Stimulated activated CD4-positive, alpha-beta T cell treated with anti-CD3 and anti-CD28 coated beads, Interleukin-15, amount 100 ng/mL, for 24 hours (primary cell): ENCODE measurements at regions not wholly inside any gene's neighbourhood (a gene's known extent, or its start where the extent isn't known, plus 50 kb on each side); places are given as distances from the start of the nearest gene placed in this dataset.
"Not testable (repeated sequence)": the region's sequence is repeated elsewhere in the genome, so short reads cannot be mapped to it uniquely, and the experiment has no call there.

ENCODE experiments used
- DNase-seq: peaks from one replicate; pipeline ENCODE4 v3.0.0-alpha.2; 2020

- DNase-seq: no peak
These were observed 100.3 kb upstream of the PMAIP1 start for GRCh38 chr18:59799383-59800015.

GRCh38 chr18:59795882-59796281 is 98.7 kb upstream of the CCBE1 start:
- no peak for DNase-seq

DNA sequence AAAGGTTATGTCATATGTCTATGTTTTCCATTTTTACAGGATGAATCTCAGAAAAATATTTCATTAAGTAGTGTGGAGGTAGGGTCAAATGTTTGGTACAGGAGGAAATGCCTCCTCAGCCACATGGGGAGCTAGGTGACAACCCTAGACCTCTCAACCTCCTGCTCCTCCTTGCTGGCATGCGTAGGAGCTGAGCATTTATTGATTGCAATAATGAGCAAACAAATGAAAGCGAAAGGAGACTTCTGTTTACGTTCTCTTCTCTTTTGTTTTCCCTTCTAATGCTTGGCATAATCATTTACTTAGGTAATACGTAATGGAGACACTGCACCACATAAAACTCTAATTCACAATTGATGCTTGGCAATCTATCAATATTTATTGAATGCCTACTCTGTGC is 95.1 kb upstream of the CCBE1 start:
- no peak for DNase-seq

GRCh38 chr18:59790346-59790936 is 93.2 kb upstream of the CCBE1 start:
- not testable (repeated sequence) for DNase-seq

DNA sequence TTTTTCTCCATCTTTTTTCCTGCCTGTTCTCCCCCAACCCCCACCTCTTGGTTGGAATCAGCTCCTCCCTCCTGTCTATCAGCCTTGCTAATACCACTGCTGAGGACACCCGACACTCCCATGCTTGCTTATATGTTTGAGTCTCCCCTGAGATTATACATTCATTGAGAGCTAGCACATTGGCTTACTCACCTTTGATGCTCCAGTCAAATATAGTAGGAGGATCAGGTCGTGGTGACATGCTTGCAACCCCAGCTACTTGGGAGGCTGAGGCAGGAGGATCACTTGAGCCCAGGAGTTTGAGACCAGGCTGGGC is 91.5 kb upstream of the CCBE1 start:
- no peak for DNase-seq

DNA sequence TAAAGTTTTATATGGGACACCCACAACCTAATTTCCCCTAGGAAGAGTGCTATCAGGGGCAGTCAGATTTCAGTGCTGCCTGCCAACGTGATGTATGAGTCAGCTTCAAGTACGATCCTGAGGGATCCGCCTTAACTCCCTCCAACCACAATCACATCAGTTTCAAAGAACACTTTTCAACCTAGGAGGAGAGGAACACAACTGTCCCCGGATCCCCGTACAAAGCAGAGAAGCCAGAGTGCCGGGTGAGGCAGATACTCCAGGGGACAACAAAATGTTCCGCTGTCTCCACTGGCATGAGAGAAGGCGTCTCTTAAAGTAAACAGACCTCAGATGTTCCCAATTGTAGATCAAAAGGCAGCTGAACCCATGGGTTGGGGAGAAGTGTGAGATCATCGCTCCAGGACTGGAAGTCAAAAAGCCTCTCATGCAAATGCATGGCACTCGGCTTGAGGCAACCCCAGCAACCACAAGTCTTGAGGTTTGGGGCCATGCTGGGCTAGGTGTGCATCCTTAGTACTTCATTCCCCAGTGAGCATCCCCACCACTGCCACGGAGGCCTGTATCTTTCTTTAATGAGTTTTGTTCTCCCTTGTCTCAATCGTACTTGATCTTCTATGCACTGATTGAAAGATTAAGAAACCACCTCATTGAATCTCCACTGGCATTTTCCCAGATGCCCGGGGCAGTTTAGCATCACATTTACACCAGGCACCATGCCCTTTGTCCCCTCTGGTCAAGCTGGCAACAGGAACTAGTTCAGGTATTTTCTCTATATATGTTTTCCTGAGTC is 91.0 kb upstream of the CCBE1 start:
- DNase-seq: no peak

- no peak for DNase-seq
These were observed 87.5 kb upstream of the CCBE1 start for GRCh38 chr18:59784694-59785093.

GRCh38 chr18:59783138-59783537 is 85.9 kb upstream of the CCBE1 start:
- DNase-seq: peak; percentile 23

DNA sequence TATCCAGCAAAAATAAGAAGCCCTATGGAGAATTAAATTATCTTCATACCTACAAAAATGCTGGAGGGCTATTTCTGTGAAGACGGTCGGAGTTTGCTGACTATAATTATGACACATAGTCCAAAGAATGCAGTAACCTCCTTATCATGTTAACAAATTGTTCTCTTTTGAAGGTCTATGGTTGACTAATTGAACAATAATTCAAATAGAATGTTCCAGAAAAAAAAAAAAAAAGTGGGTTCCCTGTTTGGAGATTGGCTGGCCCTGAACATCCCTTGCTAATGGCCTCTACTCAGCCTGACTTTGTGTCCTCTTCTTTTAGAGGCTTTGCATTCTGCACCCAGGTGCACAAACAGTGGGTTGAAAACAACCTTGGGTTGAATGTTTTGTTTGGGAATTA is 82.8 kb upstream of the CCBE1 start:
- no peak for DNase-seq

DNA sequence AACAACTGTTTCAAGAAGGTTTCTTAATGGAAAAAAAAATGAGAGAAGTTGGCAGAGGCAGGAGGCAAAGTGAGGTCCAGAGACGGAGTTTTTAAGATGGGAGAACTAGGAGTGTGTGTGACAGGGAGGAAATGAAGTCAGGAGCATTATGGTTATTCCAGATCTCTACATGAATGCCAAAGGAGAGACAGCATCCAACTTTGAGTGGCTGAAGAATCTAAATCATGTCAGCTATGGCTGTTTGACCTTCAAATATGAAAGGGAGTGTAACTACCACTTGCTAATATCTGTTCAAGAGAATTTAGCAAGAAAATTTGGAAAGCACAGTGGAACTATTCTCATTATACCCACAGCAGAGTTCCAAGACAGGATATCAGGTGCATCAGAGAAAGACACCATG is 81.2 kb upstream of the CCBE1 start:
- no peak for DNase-seq

GRCh38 chr18:59777636-59778035 is 80.4 kb upstream of the CCBE1 start:
- DNase-seq: no peak

- DNase-seq: no peak
These were observed 72.1 kb upstream of the CCBE1 start for GRCh38 chr18:59769129-59769865.

DNA sequence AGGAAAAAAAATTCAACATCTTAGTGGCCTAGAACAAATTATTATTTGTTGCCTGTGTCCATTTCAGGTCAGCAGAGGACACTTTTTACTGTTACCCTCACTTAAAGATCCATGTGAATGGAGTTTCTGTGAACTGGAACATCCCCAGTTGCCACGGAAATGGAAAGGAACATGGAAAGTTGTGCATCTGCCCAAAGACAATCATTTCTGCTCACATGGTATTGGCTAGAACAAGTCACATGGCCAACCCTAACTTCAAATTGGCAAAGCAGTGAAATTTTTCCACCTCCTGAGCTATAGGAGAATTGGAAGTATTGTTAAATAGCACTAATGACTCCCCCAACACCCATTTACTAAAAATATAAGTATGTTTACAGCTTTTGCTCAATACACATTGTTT is 71.2 kb upstream of the CCBE1 start:
- DNase-seq: no peak

GRCh38 chr18:59767732-59768131 is 70.5 kb upstream of the CCBE1 start:
- DNase-seq: no peak

DNA sequence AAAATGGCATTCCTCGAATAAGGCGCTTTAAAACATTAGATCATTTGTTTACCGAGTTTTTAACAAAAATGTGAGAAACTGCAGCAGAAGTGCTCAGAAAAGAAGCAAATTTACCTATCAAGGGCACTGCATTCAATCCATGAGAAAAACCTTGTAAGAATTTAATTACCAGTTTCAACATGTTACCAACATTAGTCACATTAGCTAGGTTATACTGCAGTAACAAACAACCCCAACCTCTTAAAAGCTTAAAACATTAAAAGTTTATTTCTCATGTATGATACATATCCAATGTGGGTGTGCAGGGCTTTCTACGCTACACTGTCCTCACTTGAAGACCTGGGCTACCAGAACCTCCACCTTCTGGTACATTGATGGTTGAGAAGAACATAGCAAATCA is 68.1 kb upstream of the CCBE1 start:
- no peak for DNase-seq

- DNase-seq: no peak
These were observed 67.1 kb upstream of the CCBE1 start for GRCh38 chr18:59764281-59764680.

GRCh38 chr18:59763541-59764136 is 66.4 kb upstream of the CCBE1 start:
- no peak for DNase-seq

- no peak for DNase-seq
These were observed 63.7 kb upstream of the CCBE1 start for GRCh38 chr18:59760619-59761600.

DNA sequence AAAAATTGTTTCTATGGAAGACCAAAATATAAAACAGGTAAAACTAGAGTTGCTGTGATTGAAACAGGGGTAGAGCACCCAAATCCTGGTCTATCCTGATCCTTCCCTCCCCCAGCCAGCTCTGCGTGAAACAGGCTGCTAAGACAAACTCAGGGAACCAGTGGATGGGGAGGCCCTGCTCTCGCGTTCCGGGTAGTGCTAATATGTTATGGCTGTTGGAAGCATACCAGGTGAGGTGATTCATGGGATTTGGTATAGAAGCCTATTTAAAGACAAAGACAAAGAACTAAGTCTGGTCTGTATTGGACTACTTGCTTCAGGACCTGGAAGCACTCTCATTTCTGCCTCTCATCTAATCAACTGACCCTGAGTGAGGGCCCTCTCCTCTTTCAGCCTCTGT is 63.0 kb upstream of the CCBE1 start:
- DNase-seq: no peak

DNA sequence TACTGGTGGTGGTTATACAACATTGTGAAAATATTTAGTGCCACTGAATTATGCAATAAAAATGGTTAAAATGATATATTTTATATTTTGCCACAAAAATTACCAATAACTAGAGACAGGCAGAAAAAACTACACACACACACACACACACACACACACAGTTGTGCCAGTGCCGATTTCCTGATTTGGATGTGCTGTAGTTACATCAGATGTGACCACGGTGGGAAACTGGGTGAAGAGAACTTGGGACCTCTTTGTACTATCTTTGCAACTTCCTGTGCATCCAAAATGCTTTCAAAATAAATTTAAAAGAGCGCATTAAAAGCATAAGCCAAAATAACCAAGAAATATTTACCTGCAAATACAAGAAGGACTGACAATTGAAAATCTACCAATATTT is 61.6 kb upstream of the CCBE1 start:
- DNase-seq: no peak

GRCh38 chr18:59758106-59758505 is 60.9 kb upstream of the CCBE1 start:
- DNase-seq: no peak

GRCh38 chr18:59752666-59753065 is 55.4 kb upstream of the CCBE1 start:
- no peak for DNase-seq
